H1 (cell line): ENCODE measurements at regions not wholly inside any gene's neighbourhood (a gene's known extent, or its start where the extent isn't known, plus 50 kb on each side); places are given as distances from the start of the nearest gene placed in this dataset.
"Not testable (repeated sequence)": the region's sequence is repeated elsewhere in the genome, so short reads cannot be mapped to it uniquely, and the experiment has no call there.

Source experiments
- CTCF ChIA-PET: fragments of 300-600 bp; sonication (Branson Sonifier 250); formaldehyde crosslinking; loops from one replicate; lab custom pipeline; 2021; ENCODE audit not compliant: partially characterized antibody; lab: Charles Lee
- POLR2A ChIA-PET: fragments of 300-600 bp; sonication (Branson Sonifier 250); formaldehyde crosslinking; loops from one replicate; lab custom pipeline; 2021; ENCODE audit warnings: inconsistent platforms; ENCODE audit not compliant: partially characterized antibody; lab: Charles Lee
- DNase-seq, 2 experiments: peaks; one replicate each; pipeline versions ENCODE4 v3.0.0 to v3.0.0-alpha.2; 2010 to 2022; ENCODE audit warnings: low spot score in 2 of 2, low read depth in 1 of 2, mixed read lengths in 1 of 2
- FAIRE-seq: peaks from 2 replicates; lab custom pipeline; 2011; peaks lifted over from hg19 to GRCh38; lab: Jason Lieb, UNC
- H2AFZ ChIP-seq: 2 replicates; pipeline ENCODE4 v1.8.1; 2012; ENCODE audit warnings: low read length, inconsistent platforms
- H2AK5ac ChIP-seq: 2 replicates; pipeline ENCODE4 v1.6.1; 2013; ENCODE audit warnings: low read depth, low read length
- H2BK120ac ChIP-seq: replicated peaks from 2 replicates; pipeline ENCODE3; 2013; ENCODE audit warnings: low read depth, low read length, inconsistent platforms
- H2BK12ac ChIP-seq: 2 replicates; pipeline ENCODE4 v1.6.1; 2013; ENCODE audit warnings: low read depth, low read length
- H2BK15ac ChIP-seq: 2 replicates; pipeline ENCODE4 v1.6.1; 2013; ENCODE audit warnings: low read length
- H2BK20ac ChIP-seq: 2 replicates; pipeline ENCODE4 v1.6.1; 2013; ENCODE audit warnings: low read length
- H2BK5ac ChIP-seq: 2 replicates; pipeline ENCODE4 v1.6.1; 2013; ENCODE audit warnings: low read depth, low read length
- H3K14ac ChIP-seq: 2 replicates; pipeline ENCODE4 v1.6.1; 2013; ENCODE audit warnings: inconsistent platforms; ENCODE audit not compliant: insufficient read length
- H3K18ac ChIP-seq: 2 replicates; pipeline ENCODE4 v1.6.1; 2013; ENCODE audit warnings: low read length; ENCODE audit errors: extremely low read depth
- H3K23ac ChIP-seq: 2 replicates; pipeline ENCODE4 v1.6.1; 2013; ENCODE audit warnings: inconsistent platforms; ENCODE audit not compliant: insufficient read length
- H3K23me2 ChIP-seq: 2 replicates; pipeline ENCODE4 v1.6.1; 2013; ENCODE audit warnings: low read depth, low read length
- H3K27ac ChIP-seq: 2 replicates; pipeline ENCODE4 v1.6.1; 2011; ENCODE audit warnings: low read depth, low read length, inconsistent platforms
- H3K27me3 ChIP-seq, 4 experiments: replicated peaks in 1 of 4; 1 replicate in 1 of 4; 2 replicates in 3 of 4; pipeline versions ENCODE4 v1.6.1 to v1.8.1; 2011 to 2013; ENCODE audit warnings: low read length in 3 of 4, mild to moderate bottlenecking in 3 of 4, inconsistent platforms in 2 of 4, mixed read lengths in 2 of 4, moderate library complexity in 1 of 4; ENCODE audit not compliant: control insufficient read depth in 3 of 4, insufficient read depth in 3 of 4; ENCODE audit errors: extremely low read depth in 1 of 4
- H3K36me3 ChIP-seq, 4 experiments: 2 replicates each; pipeline versions ENCODE4 v1.6.1 to v1.8.1; 2011 to 2013; ENCODE audit warnings: mild to moderate bottlenecking in 4 of 4, low read length in 3 of 4, moderate library complexity in 2 of 4, control low read depth in 1 of 4, inconsistent platforms in 1 of 4; ENCODE audit not compliant: insufficient read depth in 4 of 4, control insufficient read depth in 2 of 4
- H3K4ac ChIP-seq: replicated peaks from 2 replicates; pipeline ENCODE3; 2013; ENCODE audit warnings: low read length, low read depth, mixed read lengths, inconsistent platforms; ENCODE audit not compliant: insufficient read length
- H3K4me1 ChIP-seq, 4 experiments: replicated peaks in 1 of 4; 1 replicate in 1 of 4; 2 replicates in 3 of 4; pipeline versions ENCODE4 v1.6.1 to v1.8.1; 2011 to 2013; ENCODE audit warnings: low read length in 3 of 4, inconsistent platforms in 2 of 4, mixed read lengths in 1 of 4; ENCODE audit not compliant: insufficient read depth in 4 of 4, control insufficient read depth in 3 of 4
- H3K4me2 ChIP-seq, 2 experiments: 2 replicates each; pipeline versions ENCODE4 v1.6.1 to v1.8.1; 2011 to 2013; ENCODE audit warnings: low read depth in 2 of 2, low read length in 2 of 2, control low read depth in 1 of 2, inconsistent platforms in 1 of 2, mild to moderate bottlenecking in 1 of 2; ENCODE audit not compliant: insufficient read depth in 1 of 2
- H3K4me3 ChIP-seq, 4 experiments: fragments of 200-600, 300-600 bp in 1 of 4; sonication (generic), shearing (Covaris generic), sonication (Bioruptor Twin) in 1 of 4; 2 replicates each; pipeline versions ENCODE4 v1.5.1 to v1.8.1; 2011 to 2016; ENCODE audit warnings: low read length in 4 of 4, low read depth in 3 of 4, control low read depth in 2 of 4, inconsistent platforms in 2 of 4, mild to moderate bottlenecking in 2 of 4, mixed read lengths in 1 of 4, moderate library complexity in 1 of 4; ENCODE audit not compliant: insufficient read depth in 2 of 4; ENCODE audit errors: extremely low read depth in 1 of 4
- H3K56ac ChIP-seq: replicated peaks from 2 replicates; pipeline ENCODE3; 2013; ENCODE audit warnings: low read depth, mild to moderate bottlenecking, mixed read lengths, low read length, inconsistent platforms; ENCODE audit not compliant: insufficient read length
- H3K79me1 ChIP-seq: 2 replicates; pipeline ENCODE4 v1.6.1; 2013; ENCODE audit warnings: low read depth, low read length, control low read depth
- H3K79me2 ChIP-seq, 2 experiments: 2 replicates each; pipeline versions ENCODE4 v1.6.1 to v1.8.1; 2012 to 2013; ENCODE audit warnings: low read length in 2 of 2, mild to moderate bottlenecking in 2 of 2, inconsistent platforms in 1 of 2; ENCODE audit not compliant: insufficient read depth in 2 of 2, control insufficient read depth in 1 of 2
- H3K9ac ChIP-seq, 4 experiments: replicated peaks in 1 of 4; 1 replicate in 1 of 4; 2 replicates in 3 of 4; pipeline versions ENCODE4 v1.6.1 to v1.8.1; 2011 to 2013; ENCODE audit warnings: low read depth in 3 of 4, low read length in 3 of 4, control low read depth in 2 of 4, mild to moderate bottlenecking in 2 of 4, moderate library complexity in 2 of 4, inconsistent platforms in 1 of 4; ENCODE audit errors: extremely low read depth in 1 of 4
- H3K9me3 ChIP-seq, 2 experiments: 2 replicates each; pipeline versions ENCODE4 v1.6.1 to v1.8.1; 2012 to 2013; ENCODE audit warnings: mild to moderate bottlenecking in 2 of 2, moderate library complexity in 2 of 2, control low read depth in 1 of 2, inconsistent platforms in 1 of 2, low read depth in 1 of 2, low read length in 1 of 2, mixed read lengths in 1 of 2; ENCODE audit not compliant: insufficient read depth in 2 of 2
- H4K20me1 ChIP-seq, 2 experiments: replicated peaks in 1 of 2; 2 replicates each; pipeline versions ENCODE3 to v1.8.1; 2011 to 2013; ENCODE audit warnings: inconsistent platforms in 2 of 2, low read length in 2 of 2, mild to moderate bottlenecking in 1 of 2; ENCODE audit not compliant: insufficient read depth in 2 of 2, control insufficient read depth in 1 of 2
- H4K5ac ChIP-seq: 2 replicates; pipeline ENCODE4 v1.6.1; 2013; ENCODE audit warnings: low read length, low read depth, mixed read lengths, inconsistent platforms; ENCODE audit not compliant: insufficient read length
- H4K8ac ChIP-seq: 2 replicates; pipeline ENCODE4 v1.8.0; 2013; ENCODE audit warnings: mild to moderate bottlenecking, moderate library complexity, low read length, inconsistent platforms; ENCODE audit not compliant: insufficient read depth; ENCODE audit errors: extremely low read depth
- H4K91ac ChIP-seq: replicated peaks from 2 replicates; pipeline ENCODE3; 2013; ENCODE audit warnings: low read length, mixed read lengths, inconsistent platforms; ENCODE audit not compliant: insufficient read length
- PHF8 ChIP-seq: fragments of 200-600 bp; sonication (generic); conservative IDR thresholded peaks from 2 replicates; pipeline ENCODE4 v1.7.1; 2012; ENCODE audit warnings: low read depth, mild to moderate bottlenecking, inconsistent platforms, low read length, moderate library complexity
- POU5F1 ChIP-seq: IDR thresholded peaks from 2 replicates; pipeline ENCODE4 v1.6.1; 2011; ENCODE audit warnings: low read depth, mild to moderate bottlenecking, low read length, moderate library complexity
- WGBS, 2 experiments: shearing (Covaris generic) in 1 of 2; methylation state at CpG; one replicate each; pipeline versions ENCODE4 v1.1.6 to v1.1.7; 2013 to 2015; ENCODE audit warnings: low lambda C conversion rate in 2 of 2, mixed read lengths in 2 of 2, inconsistent platforms in 1 of 2, low coverage in 1 of 2, missing lambda C conversion rate in 1 of 2; ENCODE audit not compliant: insufficient replicate concordance in 2 of 2, insufficient coverage in 1 of 2, insufficient read length in 1 of 2; ENCODE audit errors: extremely low coverage in 1 of 2, missing lambda C conversion rate in 1 of 2; 5-methylcytosine and 5-hydroxymethylcytosine counted together

GRCh38 chr14:66273261-66273832, 212.8 kb upstream of the CCDC196 start:
- H2AK5ac ChIP-seq = no peak overlapping the region
- no peak overlapping the region for H2BK20ac ChIP-seq
- no peak overlapping the region for H4K91ac ChIP-seq
- H2AFZ ChIP-seq = no peak overlapping the region
- no peaks in the 10 kb centered on the region for H3K23me2 ChIP-seq
- H3K14ac ChIP-seq = no peak overlapping the region
- no peak overlapping the region for H3K56ac ChIP-seq
- H3K27ac ChIP-seq = no peak overlapping the region
- WGBS, 2 experiments = 93% methylated on average over 1 of the region's 1 CpG; no CpG with 5 or more reads in 1 of the 2 experiments
- ChIA-PET POLR2A (no interaction called here), CTCF (interaction anchor here (1.1 to 2.3 kb wide), 2 partner anchors 43 to 86 kb away, joined by 3 to 5 read pairs; no protein-coding TSS in a partner anchor)
- no peak overlapping the region for H2BK120ac ChIP-seq
- H3K23ac ChIP-seq = no peak overlapping the region
- H2BK12ac ChIP-seq = no peak overlapping the region
- FAIRE-seq (no peak), DNase-seq (no peak)
- no peak overlapping the region for H3K18ac ChIP-seq
- no peak overlapping the region for H4K5ac ChIP-seq
- no peak overlapping the region for H3K4me2 ChIP-seq
- no peak for TF ChIP-seq PHF8
- no peak for TF ChIP-seq POU5F1
- H4K20me1 ChIP-seq = no peaks in the 10 kb centered on the region
- H2BK5ac ChIP-seq = no peak overlapping the region
- no peaks in the 10 kb centered on the region for H3K27me3 ChIP-seq
- no peak overlapping the region for H3K9ac ChIP-seq
- H3K79me1 ChIP-seq = no peaks in the 10 kb centered on the region
- no peaks in the 10 kb centered on the region for H3K4me1 ChIP-seq
- no peak overlapping the region for H3K4ac ChIP-seq
- H2BK15ac ChIP-seq = no peak overlapping the region
- no peaks in the 10 kb centered on the region for H3K79me2 ChIP-seq
- H3K36me3 ChIP-seq = no peaks in the 10 kb centered on the region
- no peak overlapping the region for H4K8ac ChIP-seq
- no peaks in the 10 kb centered on the region for H3K9me3 ChIP-seq
- no peak overlapping the region for H3K4me3 ChIP-seq

- H4K91ac ChIP-seq, H3K4me2 ChIP-seq, H2AK5ac ChIP-seq, H2BK20ac ChIP-seq, H3K4me3 ChIP-seq, H3K18ac ChIP-seq, H3K27ac ChIP-seq, H3K27me3 ChIP-seq, POLR2A ChIA-PET, CTCF ChIA-PET, H4K20me1 ChIP-seq, H3K79me1 ChIP-seq, H3K23ac ChIP-seq, DNase-seq, H2BK120ac ChIP-seq, H2BK12ac ChIP-seq, H3K4ac ChIP-seq, H4K8ac ChIP-seq, H3K36me3 ChIP-seq, FAIRE-seq, H3K23me2 ChIP-seq, H3K4me1 ChIP-seq, H3K56ac ChIP-seq, H2AFZ ChIP-seq, H2BK15ac ChIP-seq, H4K5ac ChIP-seq, H3K9ac ChIP-seq, H2BK5ac ChIP-seq, H3K14ac ChIP-seq, H3K79me2 ChIP-seq, H3K9me3 ChIP-seq: not testable (repeated sequence)
- 93% methylated on average over 3 of the region's 3 CpGs; no CpG with 5 or more reads in 1 of the 2 experiments for WGBS, 2 experiments
Observed at GRCh38 chr14:66278418-66278817, 207.8 kb upstream of the CCDC196 start.
